GM21528 (cell line): ENCODE measurements at regions not wholly inside any gene's neighbourhood (a gene's known extent, or its start where the extent isn't known, plus 50 kb on each side); places are given as distances from the start of the nearest gene placed in this dataset.
"Not testable (repeated sequence)": the region's sequence is repeated elsewhere in the genome, so short reads cannot be mapped to it uniquely, and the experiment has no call there.

Experiments used
- ATAC-seq: cut with Tn5 transposase; IDR thresholded peaks from one replicate; pipeline ENCODE4 v1.9.1; 2021; ENCODE audit warnings: mild to moderate bottlenecking, moderate library complexity; ENCODE audit not compliant: unreplicated experiment, low FRiP score

DNA sequence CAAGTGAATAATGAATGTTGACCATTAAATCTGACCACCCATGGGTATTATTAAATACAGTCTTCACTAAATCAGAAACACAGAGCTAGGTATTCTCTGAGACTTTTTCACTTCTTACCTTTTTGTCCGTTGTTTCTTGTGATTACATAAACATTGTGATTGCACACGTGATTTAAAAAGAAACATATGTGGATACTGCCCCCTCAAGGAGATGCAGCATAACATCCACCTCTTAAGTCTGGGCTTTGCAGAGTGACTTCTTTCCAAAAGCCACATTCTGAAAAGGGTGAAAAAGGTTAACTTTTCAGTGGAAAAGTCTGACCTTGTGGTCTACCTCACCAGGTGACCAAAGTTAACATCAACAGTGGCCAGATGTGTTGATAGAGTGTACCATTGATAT is 185.5 kb upstream of the FAR2 start:
- no peak for ATAC-seq

DNA sequence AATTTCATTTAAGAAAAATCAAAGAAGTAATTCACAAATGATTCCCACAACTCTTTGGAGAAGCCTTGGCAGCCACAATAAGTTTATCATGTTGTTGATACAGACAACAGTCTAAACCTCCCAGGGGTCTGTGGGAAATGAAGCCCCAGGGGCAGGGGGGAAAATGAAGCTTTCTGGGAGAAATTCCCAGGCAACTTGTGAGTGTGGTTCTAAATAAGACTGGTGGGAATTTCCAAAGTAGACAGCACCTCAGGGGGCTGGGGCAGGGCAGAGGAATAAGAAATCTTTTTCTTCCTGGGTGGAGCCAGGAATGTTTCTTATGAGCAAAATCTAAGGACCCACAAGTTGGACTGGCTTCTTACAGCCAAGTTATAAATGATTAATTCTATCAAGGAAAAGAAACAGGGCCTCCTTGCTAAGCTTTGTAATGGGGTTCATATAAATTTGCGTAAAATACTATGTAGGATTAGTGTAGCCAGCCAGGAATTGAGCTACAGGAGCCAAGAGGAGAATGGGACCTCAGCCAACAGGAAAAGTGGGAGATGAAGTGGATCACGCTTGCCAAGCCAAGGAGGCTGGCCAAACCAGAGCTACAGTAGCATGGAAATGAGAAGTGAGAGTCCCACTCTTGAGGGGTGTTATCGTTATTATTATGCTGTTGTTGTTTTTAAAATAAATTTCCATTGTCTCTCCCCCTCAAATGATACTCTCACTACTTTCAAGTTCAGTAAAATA is 182.9 kb upstream of the FAR2 start:
- ATAC-seq, result no peak

GRCh38 chr12:28967426-28967825 is 181.7 kb upstream of the FAR2 start:
- no peak for ATAC-seq

DNA sequence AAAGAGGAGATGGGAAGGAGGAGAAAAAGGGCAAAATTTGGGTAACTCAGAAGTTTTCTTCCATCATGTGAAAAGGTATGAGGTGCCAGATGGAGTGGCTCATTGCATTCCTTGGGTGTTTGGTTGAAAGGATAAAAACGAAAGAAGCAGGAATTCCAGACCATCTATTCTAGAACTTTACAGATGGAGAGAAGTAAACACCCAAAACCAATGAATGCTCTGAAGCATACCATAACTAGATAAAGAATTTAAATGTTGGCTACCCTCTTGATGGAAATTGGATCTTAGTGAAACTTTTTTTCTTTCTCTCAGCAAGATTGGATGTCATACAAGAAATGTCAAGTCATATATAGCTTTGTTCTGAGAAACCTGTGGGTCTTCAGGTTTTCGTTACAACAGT is 175.6 kb upstream of the FAR2 start:
- no peak for ATAC-seq

DNA sequence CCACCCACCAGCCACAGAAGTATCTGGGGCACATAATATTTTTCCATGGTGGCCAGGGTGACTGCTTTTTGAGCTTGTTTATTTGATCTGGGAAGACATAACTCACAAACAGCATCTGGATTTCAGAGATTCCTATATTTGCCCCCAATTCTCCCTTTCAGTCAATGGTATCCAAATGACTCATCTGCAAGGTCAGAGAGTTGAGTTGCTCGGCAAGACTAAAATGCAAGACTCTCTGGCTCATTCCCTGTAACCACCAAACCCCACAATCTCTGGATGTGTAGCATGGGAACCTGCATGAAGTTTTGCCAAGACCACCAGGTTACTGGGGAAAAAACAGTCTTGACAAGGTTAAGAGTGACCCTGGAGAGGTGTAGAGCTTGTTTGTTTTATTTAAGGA is 174.9 kb upstream of the FAR2 start:
- ATAC-seq, result no peak

- ATAC-seq, result no peak
These were observed 174.2 kb upstream of the FAR2 start for GRCh38 chr12:28974883-28975282.

- no peak for ATAC-seq
These were observed 173.3 kb upstream of the FAR2 start for GRCh38 chr12:28975564-28976340.

DNA sequence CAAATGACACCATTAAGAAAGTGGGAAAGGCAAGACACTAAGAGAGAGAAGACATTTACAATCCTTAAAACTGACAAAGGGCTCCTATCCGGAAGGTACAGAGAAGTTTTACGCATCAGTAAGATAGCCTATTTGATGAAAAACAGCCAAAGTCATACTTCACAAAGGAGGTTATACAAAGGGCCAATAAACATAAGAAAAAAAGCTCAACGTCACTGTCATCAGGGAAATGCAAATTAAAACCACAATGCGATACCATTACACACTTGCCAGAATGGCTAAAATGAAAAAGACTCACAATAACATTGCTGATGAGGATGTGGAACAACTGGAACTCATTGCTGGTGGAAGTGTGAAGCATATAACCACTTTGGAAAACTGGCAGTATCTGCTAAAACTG is 168.6 kb upstream of the FAR2 start:
- no peak for ATAC-seq

DNA sequence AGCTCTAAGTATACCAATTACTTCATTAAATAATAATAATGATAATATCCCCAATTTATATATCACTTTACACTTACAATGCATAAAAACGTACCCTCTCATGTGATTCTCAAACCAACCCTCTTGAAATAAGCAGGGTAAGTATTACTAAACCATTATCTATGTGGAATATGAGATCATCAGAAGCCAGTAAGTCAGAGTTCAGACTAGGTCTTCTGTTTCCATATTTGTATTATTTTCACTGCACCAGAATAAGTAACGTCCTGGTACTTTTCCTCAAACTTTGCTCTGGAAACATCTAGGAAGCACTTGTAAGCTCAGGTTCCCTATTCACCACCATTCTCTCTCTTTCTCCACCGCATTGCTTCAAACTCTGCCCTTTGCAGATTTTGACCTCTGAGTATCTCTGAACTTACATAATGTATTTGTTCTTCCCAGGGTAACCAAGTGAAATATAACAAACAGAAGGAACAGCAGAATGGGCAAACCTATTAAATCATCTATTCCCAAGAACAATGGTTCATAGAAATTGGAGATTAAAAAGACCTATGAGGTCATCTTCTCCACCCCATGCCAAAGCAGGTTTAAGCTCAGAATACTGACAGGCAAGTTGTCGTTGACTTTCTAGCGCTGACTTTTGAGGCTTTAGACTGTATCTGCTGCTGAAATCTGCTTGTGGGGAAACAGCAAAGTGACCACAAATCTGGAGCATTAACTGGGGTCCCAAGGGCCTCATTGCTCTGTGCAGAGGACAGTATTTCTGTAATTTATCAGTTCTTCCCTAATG is 161.3 kb upstream of the FAR2 start:
- no peak for ATAC-seq

DNA sequence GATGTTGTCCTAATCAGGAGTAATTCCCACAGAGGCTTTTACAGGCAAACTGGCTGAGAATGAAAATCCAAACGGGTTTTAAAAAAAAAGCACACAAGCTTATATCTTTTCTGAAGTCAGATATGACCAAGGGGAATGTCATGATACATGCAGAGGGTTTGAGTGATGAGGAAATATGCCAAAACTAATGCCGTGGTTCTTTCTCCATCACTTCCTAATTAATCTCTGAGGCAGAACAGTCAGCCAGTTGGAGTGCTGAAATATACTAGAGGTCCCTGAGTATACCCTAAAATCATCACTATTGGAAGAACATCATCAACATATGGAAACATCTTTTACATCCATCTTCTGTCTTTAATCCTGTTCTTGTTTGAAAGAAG is 160.8 kb upstream of the FAR2 start:
- no peak for ATAC-seq

GRCh38 chr12:28991626-28992025 is 157.5 kb upstream of the FAR2 start:
- ATAC-seq, result no peak

DNA sequence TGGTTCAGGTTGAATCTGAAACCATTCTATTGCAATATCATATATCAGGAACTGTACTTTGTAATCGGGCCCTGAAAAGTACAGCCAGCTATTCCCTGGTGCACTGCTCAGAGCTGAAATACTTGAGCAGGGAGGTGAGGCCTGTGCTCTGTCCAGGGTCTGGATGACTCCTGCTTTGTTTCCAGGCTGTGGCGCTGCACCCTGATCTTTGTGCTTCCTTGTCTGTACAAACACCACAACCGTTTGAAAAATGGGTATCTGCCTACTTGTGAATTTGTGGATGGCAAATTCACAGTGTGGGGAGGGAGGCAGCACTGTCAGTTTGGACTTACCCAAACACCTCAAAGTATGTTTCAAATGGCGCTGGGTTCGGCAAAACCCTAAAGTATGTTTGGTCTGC is 155.4 kb upstream of the FAR2 start:
- ATAC-seq, result no peak

DNA sequence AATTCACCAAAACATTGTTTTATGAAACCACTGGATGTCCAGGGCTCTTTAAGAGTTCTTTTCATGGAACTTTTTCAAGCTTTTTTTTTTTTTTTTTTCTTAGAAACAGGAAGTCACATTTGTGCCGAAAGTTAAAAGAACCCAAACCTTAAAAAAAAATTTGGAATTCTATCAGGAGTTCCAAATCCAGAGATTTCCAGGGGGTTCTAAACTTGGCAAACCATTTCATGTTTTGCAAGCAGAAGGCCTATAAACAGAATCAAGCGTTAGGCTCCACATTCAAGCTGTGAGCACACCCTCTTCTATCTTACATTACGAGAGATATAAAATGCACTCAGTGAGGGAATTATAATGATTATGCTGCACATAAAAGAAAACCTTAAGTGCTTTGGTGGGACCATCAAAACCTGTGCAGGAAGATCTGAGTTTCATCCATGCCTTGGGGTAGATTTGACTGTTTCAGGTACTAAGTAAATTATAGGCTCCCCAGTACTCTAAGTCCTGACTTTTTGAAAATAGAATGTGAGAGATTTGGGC is 154.8 kb upstream of the FAR2 start:
- no peak for ATAC-seq

GRCh38 chr12:28996688-28997087 is 152.4 kb upstream of the FAR2 start:
- no peak for ATAC-seq

DNA sequence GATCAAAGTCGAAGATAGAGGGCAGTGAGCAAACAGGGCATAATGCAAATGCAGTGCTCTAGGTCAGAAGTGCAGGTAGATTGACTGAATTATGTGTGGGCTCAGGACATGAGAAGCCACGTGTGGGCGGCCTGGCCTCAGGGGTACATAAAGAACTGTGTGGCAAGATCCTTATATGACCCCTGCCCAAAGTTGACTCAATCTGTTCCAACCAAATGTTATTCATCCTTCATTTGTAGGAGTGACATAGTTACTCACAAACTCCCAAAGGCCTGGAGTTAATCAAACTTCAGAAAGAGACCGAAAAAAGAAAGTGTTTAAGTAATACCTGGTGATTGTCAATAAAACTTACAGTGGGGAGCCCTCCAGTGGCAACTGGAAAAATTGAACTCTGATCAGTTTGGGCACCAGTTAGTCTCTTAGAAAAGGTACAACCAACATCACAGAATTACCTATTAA is 150.4 kb upstream of the FAR2 start:
- no peak for ATAC-seq

GRCh38 chr12:29004066-29004935 is 144.8 kb upstream of the FAR2 start:
- ATAC-seq, result no peak

- ATAC-seq, result no peak
These were observed 144.2 kb upstream of the FAR2 start for GRCh38 chr12:29004936-29005304.

- no peak for ATAC-seq
These were observed 140.3 kb upstream of the FAR2 start for GRCh38 chr12:29008786-29009185.

DNA sequence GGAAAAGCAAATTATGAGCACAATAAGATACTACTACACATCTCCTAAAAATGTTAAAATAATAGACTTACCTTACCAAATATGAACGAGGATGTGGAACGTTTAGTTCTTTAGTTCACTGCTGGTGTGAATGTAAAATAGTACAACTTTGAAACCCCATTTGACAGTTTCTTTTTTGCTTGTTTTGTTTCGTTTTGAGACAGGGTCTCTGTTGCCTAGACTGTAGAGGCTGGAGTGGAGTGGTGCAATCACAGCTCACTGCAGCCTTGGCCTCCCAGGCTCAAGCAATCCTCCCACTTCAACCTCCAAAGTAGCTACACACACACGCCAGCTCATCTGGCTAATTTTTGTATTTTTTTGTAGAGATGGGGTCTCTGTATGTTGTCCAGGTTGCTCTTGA is 136.4 kb upstream of the FAR2 start:
- ATAC-seq, result no peak

- not testable (repeated sequence) for ATAC-seq
These were observed 131.5 kb upstream of the FAR2 start for GRCh38 chr12:29017532-29017931.
